Right lobe of liver (tissue), 6 donors: ENCODE measurements at regions not wholly inside any gene's neighbourhood (a gene's known extent, or its start where the extent isn't known, plus 50 kb on each side); places are given as distances from the start of the nearest gene placed in this dataset.

ENCODE experiments used
- ATAC-seq, 4 donors: fragments of 200-7000 bp; cut with Tn5 transposase; one replicate each; pipeline ENCODE4 v1.9.1; 2020; ENCODE audit warnings: mild to moderate bottlenecking in 4 of 4, moderate library complexity in 4 of 4
- DNase-seq, 3 donors: peaks; one replicate each; pipeline ENCODE4 v3.0.0-alpha.2; 2020
- H3K27ac ChIP-seq, 3 donors: fragments of 200-600 bp; one replicate each; pipeline ENCODE4 v1.8.0; 2022
- H3K27me3 ChIP-seq, 2 donors: fragments of 200-600 bp; one replicate each; pipeline ENCODE4 v1.8.0; 2022
- H3K36me3 ChIP-seq, 4 donors: fragments of 200-600 bp; sonication (generic) in 1 of 4; one replicate each; pipeline versions ENCODE4 v1.5.1 to v1.8.0; 2017 to 2022; ENCODE audit warnings: control low read depth in 1 of 4
- H3K4me1 ChIP-seq, 4 donors: fragments of 200-600 bp; sonication (generic) in 1 of 4; one replicate each; pipeline versions ENCODE4 v1.5.1 to v1.8.0; 2017 to 2022; ENCODE audit warnings: control low read depth in 1 of 4
- H3K4me3 ChIP-seq, 3 donors: fragments of 200-600 bp; one replicate each; pipeline ENCODE4 v1.8.0; 2022
- H3K9me3 ChIP-seq, 4 donors: fragments of 200-600 bp; sonication (generic) in 1 of 4; one replicate each; pipeline versions ENCODE4 v1.5.1 to v1.8.0; 2017 to 2022; ENCODE audit warnings: control low read depth in 1 of 4
- POLR2A ChIP-seq: fragments of 450-650 bp; IDR thresholded peaks from one replicate; pipeline ENCODE4 v1.6.1; 2017; ENCODE audit warnings: antibody characterized with exemption, mild to moderate bottlenecking
- WGBS: methylation state at CpG from one replicate; pipeline ENCODE4 v1.1.6; 2018; ENCODE audit warnings: low coverage, low lambda C conversion rate; ENCODE audit not compliant: insufficient coverage; ENCODE audit errors: missing lambda C conversion rate; 5-methylcytosine and 5-hydroxymethylcytosine counted together
- intact Hi-C, 2 donors: fragments of 100-400 bp; cut with DNase I; formaldehyde crosslinking; loops; one replicate each; pipeline versions ENCODE4 v1.11.2 to v1.14.1; 2022
- TF ChIP-seq, protein P1 (sequence below), 4 donors: fragments of 200-600 bp in 3 of 4; fragments of 450-650 bp in 1 of 4; IDR thresholded peaks; one replicate each; pipeline versions ENCODE4 v1.5.1 to v1.8.0; 2016 to 2022; ENCODE audit warnings: antibody characterized with exemption in 4 of 4, mild to moderate bottlenecking in 2 of 4
- donor health status: DM: no; HTN: yes; CAD: no.
- donor health status: DM: no; HTN: no; CAD: no.
- donor health status: DM: no; HTN: no; CAD: no.
- donor health status: DM: no; HTN: yes; CAD: no.
- donor health status: DM: no; HTN: yes; CAD: no.

DNA sequence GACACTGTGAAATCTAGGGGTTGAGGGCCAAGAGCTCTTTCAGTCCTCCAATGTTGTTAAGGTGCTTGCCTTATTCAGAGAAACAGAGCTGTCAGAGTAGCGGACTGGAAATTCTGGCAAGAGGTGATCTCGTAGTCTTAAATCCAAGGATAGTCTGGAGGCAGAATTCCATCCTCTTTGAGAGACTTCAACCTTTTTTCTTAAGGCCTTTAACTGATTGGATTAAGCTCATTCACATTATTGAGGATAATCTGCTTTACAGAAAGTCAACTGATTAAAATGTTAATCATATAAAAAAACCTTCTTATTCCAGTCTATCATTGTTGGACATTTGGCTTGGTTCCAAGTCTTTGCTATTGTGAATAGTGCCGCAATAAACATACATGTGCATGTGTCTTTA, 243.1 kb upstream of the COX7C start:
- no peaks in the 10 kb centered on the region for H3K4me1 ChIP-seq
- TF ChIP-seq, protein P1, sequence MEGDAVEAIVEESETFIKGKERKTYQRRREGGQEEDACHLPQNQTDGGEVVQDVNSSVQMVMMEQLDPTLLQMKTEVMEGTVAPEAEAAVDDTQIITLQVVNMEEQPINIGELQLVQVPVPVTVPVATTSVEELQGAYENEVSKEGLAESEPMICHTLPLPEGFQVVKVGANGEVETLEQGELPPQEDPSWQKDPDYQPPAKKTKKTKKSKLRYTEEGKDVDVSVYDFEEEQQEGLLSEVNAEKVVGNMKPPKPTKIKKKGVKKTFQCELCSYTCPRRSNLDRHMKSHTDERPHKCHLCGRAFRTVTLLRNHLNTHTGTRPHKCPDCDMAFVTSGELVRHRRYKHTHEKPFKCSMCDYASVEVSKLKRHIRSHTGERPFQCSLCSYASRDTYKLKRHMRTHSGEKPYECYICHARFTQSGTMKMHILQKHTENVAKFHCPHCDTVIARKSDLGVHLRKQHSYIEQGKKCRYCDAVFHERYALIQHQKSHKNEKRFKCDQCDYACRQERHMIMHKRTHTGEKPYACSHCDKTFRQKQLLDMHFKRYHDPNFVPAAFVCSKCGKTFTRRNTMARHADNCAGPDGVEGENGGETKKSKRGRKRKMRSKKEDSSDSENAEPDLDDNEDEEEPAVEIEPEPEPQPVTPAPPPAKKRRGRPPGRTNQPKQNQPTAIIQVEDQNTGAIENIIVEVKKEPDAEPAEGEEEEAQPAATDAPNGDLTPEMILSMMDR (IDR thresholded peaks at IDR 0.05), result no peak
- TF ChIP-seq POLR2A, result no peak
- no peaks in the 10 kb centered on the region for H3K36me3 ChIP-seq
- no peak overlapping the region for H3K4me3 ChIP-seq
- WGBS, result 74% methylated on average over 3 of the region's 3 CpGs
- intact Hi-C loops, result no loop called here
- DNase-seq (no peak), ATAC-seq (no peak)
- no peaks in the 10 kb centered on the region for H3K27me3 ChIP-seq
- H3K9me3 ChIP-seq, result no peaks in the 10 kb centered on the region
- H3K27ac ChIP-seq, result no peak overlapping the region

DNA sequence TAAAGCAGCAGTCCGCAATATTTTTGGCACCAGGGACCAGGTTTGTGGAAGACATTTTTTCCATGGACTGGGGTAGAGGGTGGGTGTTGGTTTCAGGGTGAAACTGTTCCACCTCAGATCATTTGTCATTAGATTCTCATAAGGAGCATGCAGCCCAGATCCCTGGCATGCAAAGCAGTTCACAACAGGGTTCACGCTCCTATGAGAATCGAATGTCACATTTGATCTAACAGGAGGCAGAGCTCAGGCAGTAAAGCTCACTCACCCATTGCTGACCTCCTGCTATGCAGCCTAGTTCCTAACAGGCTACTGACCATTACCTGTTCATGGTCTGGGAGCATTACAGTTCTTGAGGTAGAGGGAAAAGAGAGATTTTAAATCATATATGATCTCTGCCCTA, 241.5 kb upstream of the COX7C start:
- no peaks in the 10 kb centered on the region for H3K36me3 ChIP-seq
- no peaks in the 10 kb centered on the region for H3K4me1 ChIP-seq
- intact Hi-C loops, result no loop called here
- no peak for DNase-seq
- 81% methylated on average over 2 of the region's 3 CpGs for WGBS
- no peaks in the 10 kb centered on the region for H3K27me3 ChIP-seq
- H3K9me3 ChIP-seq, result no peaks in the 10 kb centered on the region
- no peak overlapping the region for H3K27ac ChIP-seq
- TF ChIP-seq, protein P1 (IDR thresholded peaks at IDR 0.05), result no peak
- TF ChIP-seq POLR2A, result no peak
- ATAC-seq, result no peak
- no peak overlapping the region for H3K4me3 ChIP-seq

DNA sequence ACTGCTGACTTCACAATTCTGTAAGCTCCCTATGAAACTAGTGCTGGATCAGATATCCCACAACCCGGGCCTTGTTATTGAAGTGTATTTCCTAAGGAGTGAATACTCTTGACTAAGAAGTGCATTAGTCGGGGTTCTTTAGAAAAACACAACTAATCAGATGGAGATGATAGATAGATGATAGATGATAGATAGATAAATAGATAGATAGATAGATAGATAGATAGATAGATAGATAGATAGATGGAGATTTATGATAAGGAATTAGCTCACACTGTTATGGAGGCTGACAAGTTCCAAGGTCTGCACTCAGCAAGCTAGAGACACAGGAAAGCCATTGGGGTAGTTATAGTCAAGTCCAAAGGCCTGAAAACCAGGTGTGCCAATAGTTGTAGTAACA, 214.6 kb upstream of the COX7C start:
- Histone ChIP-seq H3K4me1 (no peaks in the 10 kb centered on the region), H3K27me3 (no peaks in the 10 kb centered on the region), H3K4me3 (no peak overlapping the region), H3K9me3 (no peaks in the 10 kb centered on the region), H3K36me3 (no peaks in the 10 kb centered on the region), H3K27ac (no peak overlapping the region)
- intact Hi-C loops, result no loop called here
- TF ChIP-seq POLR2A, result no peak
- TF ChIP-seq, protein P1 (IDR thresholded peaks at IDR 0.05), result no peak
- ATAC-seq (no peak), DNase-seq (no peak)
- 69% methylated on average over 2 of the region's 2 CpGs for WGBS

DNA sequence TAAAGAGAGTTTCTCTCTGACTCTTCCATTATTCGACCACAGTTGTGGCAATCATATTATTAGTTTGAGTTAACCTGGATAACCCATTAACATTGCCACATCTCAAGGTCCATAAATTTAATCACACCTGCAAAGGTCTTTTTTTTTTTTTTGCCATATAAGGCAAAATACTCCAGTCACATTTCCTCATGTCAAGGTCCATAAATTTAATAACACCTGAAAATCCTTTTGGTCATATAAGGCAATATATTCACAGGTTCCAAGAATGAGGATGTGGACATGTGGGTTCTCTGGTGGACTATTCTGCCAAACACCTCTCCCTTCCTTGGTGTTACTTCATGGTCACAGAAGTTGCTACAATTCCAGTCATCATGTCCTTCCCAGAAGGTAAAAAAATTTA, 213.5 kb upstream of the COX7C start:
- no peaks in the 10 kb centered on the region for H3K27me3 ChIP-seq

More for the DNA sequence above, 213.5 kb upstream of the COX7C start:
- Histone ChIP-seq H3K4me1 (no peaks in the 10 kb centered on the region), H3K9me3 (no peaks in the 10 kb centered on the region), H3K36me3 (no peaks in the 10 kb centered on the region), H3K27ac (no peak overlapping the region), H3K4me3 (no peak overlapping the region)
- intact Hi-C loops, result no loop called here
- DNase-seq (no peak), ATAC-seq (no peak)
- 54% methylated on average over 1 of the region's 1 CpG for WGBS
- TF ChIP-seq POLR2A, result no peak
- TF ChIP-seq, protein P1 (IDR thresholded peaks at IDR 0.05), result no peak
